Panc1 (cell line): ENCODE measurements at regions not wholly inside any gene's neighbourhood (a gene's known extent, or its start where the extent isn't known, plus 50 kb on each side); places are given as distances from the start of the nearest gene placed in this dataset.

Experiments
- ATAC-seq: fragments of 200-7000 bp; cut with Tn5 transposase; 2 replicates; pipeline ENCODE4 v1.9.1; 2020; ENCODE audit warnings: mild to moderate bottlenecking, moderate library complexity
- BruUV-seq: library from RNA; stranded (reverse); fragments of 400-500 nt; replicated peaks from 2 replicates; lab custom pipeline; 2021; lab: Mats Ljungman, UMichigan
- CTCF ChIA-PET: fragments of 300-600 bp; sonication (Branson Sonifier 250); formaldehyde crosslinking; loops from one replicate; lab custom pipeline; 2022; ENCODE audit warnings: antibody characterized with exemption; lab: Charles Lee
- POLR2A ChIA-PET: fragments of 300-600 bp; sonication (Branson Sonifier 250); formaldehyde crosslinking; loops from one replicate; lab custom pipeline; 2022; ENCODE audit warnings: antibody characterized with exemption; lab: Charles Lee
- DNase-seq: peaks from one replicate; pipeline ENCODE4 v3.0.0-alpha.2; 2010; ENCODE audit warnings: low read depth, low spot score
- H3K27ac ChIP-seq: 2 replicates; pipeline ENCODE4 v1.5.1; 2011; ENCODE audit warnings: mild to moderate bottlenecking, low read length, inconsistent platforms
- H3K27me3 ChIP-seq: fragments of 200-500 bp; sonication (Bioruptor generic); 2 replicates; pipeline ENCODE4 v1.6.0; 2014; ENCODE audit warnings: low read length, inconsistent platforms; ENCODE audit not compliant: control insufficient read depth, insufficient read depth
- H3K36me3 ChIP-seq: fragments of 200-500 bp; sonication (Bioruptor generic); 2 replicates; pipeline ENCODE4 v1.5.1; 2014; ENCODE audit warnings: inconsistent platforms, mild to moderate bottlenecking, low read length, moderate library complexity; ENCODE audit not compliant: control insufficient read depth, insufficient read depth
- H3K4me1 ChIP-seq: 2 replicates; pipeline ENCODE4 v1.5.1; 2011; ENCODE audit warnings: inconsistent platforms, mild to moderate bottlenecking, low read length, moderate library complexity; ENCODE audit not compliant: control insufficient read depth, insufficient read depth
- H3K4me3 ChIP-seq, 2 experiments: 2 replicates each; pipeline ENCODE4 v1.5.1; 2011 to 2012; ENCODE audit warnings: low read depth in 2 of 2, low read length in 2 of 2, mild to moderate bottlenecking in 2 of 2, inconsistent platforms in 1 of 2, moderate library complexity in 1 of 2
- H3K9me3 ChIP-seq: fragments of 200-500 bp; sonication (Bioruptor generic); 2 replicates; pipeline ENCODE4 v1.5.1; 2014; ENCODE audit warnings: low read depth, mild to moderate bottlenecking, inconsistent platforms, low read length, moderate library complexity; ENCODE audit not compliant: control insufficient read depth, insufficient read depth
- POLR2AphosphoS5 ChIP-seq: IDR thresholded peaks from 2 replicates; pipeline ENCODE4 v1.6.1; 2012; ENCODE audit warnings: mild to moderate bottlenecking, low read depth, low read length, moderate library complexity
- SIN3A ChIP-seq: IDR thresholded peaks from 2 replicates; pipeline ENCODE4 v1.6.1; 2012; ENCODE audit warnings: low read depth, mild to moderate bottlenecking, low read length, moderate library complexity, borderline replicate concordance; ENCODE audit not compliant: insufficient read depth
- TCF7L2 ChIP-seq: IDR thresholded peaks from 2 replicates; pipeline ENCODE4 v1.6.1; 2011; ENCODE audit warnings: mild to moderate bottlenecking, low read depth, low read length, inconsistent platforms
- in situ Hi-C: cut with HindIII; loops from 2 replicates; pipeline ENCODE4 v1.10.0; 2016; ENCODE audit warnings: low sequenced_read_pairs, low pct_unique_long_range_greater_than_20kb
- intact Hi-C: fragments of 100-400 bp; cut with micrococcal nuclease; formaldehyde crosslinking; loops from one replicate; pipeline ENCODE4 v1.10.0; 2022; ENCODE audit not compliant: unreplicated experiment
- TF ChIP-seq, protein P1 (sequence below), 2 experiments: IDR thresholded peaks; 2 replicates each; pipeline ENCODE4 v1.6.1; 2011 to 2012; ENCODE audit warnings: low read depth in 2 of 2, control low read depth in 1 of 2, low read length in 1 of 2, mild to moderate bottlenecking in 1 of 2, moderate library complexity in 1 of 2; ENCODE audit not compliant: insufficient read depth in 1 of 2
- TF ChIP-seq, protein P2 (sequence below): fragments of 450-650 bp; IDR thresholded peaks from 2 replicates; pipeline ENCODE4 v1.5.1; 2017; ENCODE audit warnings: mild to moderate bottlenecking

DNA sequence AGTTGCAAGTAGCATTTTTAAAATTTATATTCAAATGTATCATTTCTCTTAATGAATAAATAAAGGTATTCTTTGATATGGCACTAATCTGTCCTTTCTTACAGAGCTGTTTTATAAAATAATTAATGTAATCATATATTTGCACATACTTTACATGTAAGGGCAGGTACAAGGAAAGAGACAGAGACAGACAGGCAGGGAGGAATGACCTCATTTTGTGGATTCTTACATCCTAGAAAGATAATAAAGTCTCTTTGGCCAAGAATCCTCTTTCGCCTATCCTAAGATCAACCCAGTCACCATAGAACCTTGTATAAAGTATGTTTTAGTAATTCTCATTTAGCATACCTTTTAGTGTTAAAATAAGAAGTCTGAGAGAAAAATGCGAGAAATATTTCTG lies 98.5 kb upstream of the CTSO start:
- H3K36me3 ChIP-seq, result no peaks in the 10 kb centered on the region
- H3K9me3 ChIP-seq, result no peaks in the 10 kb centered on the region
- no peak for TF ChIP-seq POLR2AphosphoS5
- ATAC-seq, result no peak
- intact Hi-C loops (no loop called here), in situ Hi-C loops (no loop called here)
- no peaks in the 10 kb centered on the region for H3K4me1 ChIP-seq
- ChIA-PET CTCF (no interaction called here), POLR2A (no interaction called here)
- BruUV-seq, result no TSS peak
- H3K27me3 ChIP-seq, result no peaks in the 10 kb centered on the region
- no peak overlapping the region for H3K27ac ChIP-seq
- DNase-seq, result no peak
- no peak overlapping the region for H3K4me3 ChIP-seq

DNA sequence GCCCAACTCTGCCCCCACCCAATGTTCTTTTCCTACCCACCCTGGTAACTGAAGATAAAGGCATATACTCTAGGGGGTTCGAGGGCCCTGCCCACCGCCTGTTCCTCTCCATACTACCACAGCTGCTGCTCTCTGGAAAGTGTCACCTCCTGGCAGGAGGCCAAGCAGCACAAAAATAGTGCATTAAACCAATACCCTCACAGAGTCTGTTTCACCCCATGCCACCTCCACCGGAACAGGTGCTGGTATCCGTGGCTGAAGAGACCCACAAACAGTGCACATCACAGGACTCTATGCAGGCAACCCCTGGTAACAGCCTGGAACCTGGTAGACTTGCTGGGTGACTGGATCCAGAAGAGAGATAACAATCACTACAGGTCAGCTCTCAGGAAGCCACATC lies 85.1 kb upstream of the CTSO start:
- no peak overlapping the region for H3K4me3 ChIP-seq
- no peak for TF ChIP-seq TCF7L2
- TF ChIP-seq, protein P1, sequence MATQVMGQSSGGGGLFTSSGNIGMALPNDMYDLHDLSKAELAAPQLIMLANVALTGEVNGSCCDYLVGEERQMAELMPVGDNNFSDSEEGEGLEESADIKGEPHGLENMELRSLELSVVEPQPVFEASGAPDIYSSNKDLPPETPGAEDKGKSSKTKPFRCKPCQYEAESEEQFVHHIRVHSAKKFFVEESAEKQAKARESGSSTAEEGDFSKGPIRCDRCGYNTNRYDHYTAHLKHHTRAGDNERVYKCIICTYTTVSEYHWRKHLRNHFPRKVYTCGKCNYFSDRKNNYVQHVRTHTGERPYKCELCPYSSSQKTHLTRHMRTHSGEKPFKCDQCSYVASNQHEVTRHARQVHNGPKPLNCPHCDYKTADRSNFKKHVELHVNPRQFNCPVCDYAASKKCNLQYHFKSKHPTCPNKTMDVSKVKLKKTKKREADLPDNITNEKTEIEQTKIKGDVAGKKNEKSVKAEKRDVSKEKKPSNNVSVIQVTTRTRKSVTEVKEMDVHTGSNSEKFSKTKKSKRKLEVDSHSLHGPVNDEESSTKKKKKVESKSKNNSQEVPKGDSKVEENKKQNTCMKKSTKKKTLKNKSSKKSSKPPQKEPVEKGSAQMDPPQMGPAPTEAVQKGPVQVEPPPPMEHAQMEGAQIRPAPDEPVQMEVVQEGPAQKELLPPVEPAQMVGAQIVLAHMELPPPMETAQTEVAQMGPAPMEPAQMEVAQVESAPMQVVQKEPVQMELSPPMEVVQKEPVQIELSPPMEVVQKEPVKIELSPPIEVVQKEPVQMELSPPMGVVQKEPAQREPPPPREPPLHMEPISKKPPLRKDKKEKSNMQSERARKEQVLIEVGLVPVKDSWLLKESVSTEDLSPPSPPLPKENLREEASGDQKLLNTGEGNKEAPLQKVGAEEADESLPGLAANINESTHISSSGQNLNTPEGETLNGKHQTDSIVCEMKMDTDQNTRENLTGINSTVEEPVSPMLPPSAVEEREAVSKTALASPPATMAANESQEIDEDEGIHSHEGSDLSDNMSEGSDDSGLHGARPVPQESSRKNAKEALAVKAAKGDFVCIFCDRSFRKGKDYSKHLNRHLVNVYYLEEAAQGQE (IDR thresholded peaks at IDR 0.05; ENCODE audit: insufficient read depth in 1 of 2, low read depth in 2 of 2, low read length in 1 of 2), result no peak
- TF ChIP-seq, protein P2, sequence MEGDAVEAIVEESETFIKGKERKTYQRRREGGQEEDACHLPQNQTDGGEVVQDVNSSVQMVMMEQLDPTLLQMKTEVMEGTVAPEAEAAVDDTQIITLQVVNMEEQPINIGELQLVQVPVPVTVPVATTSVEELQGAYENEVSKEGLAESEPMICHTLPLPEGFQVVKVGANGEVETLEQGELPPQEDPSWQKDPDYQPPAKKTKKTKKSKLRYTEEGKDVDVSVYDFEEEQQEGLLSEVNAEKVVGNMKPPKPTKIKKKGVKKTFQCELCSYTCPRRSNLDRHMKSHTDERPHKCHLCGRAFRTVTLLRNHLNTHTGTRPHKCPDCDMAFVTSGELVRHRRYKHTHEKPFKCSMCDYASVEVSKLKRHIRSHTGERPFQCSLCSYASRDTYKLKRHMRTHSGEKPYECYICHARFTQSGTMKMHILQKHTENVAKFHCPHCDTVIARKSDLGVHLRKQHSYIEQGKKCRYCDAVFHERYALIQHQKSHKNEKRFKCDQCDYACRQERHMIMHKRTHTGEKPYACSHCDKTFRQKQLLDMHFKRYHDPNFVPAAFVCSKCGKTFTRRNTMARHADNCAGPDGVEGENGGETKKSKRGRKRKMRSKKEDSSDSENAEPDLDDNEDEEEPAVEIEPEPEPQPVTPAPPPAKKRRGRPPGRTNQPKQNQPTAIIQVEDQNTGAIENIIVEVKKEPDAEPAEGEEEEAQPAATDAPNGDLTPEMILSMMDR, result no peak
- no TSS peak for BruUV-seq
- ChIA-PET CTCF (interaction anchor here (0.6 kb wide), 1 partner anchor 261 kb away, joined by 5 read pairs; no protein-coding TSS in a partner anchor), POLR2A (no interaction called here)
- no peak overlapping the region for H3K27ac ChIP-seq
- no peak for DNase-seq
- H3K9me3 ChIP-seq, result no peaks in the 10 kb centered on the region
- no peaks in the 10 kb centered on the region for H3K4me1 ChIP-seq
- ATAC-seq, result no peak
- intact Hi-C loops (no loop called here), in situ Hi-C loops (no loop called here)
- H3K36me3 ChIP-seq, result no peaks in the 10 kb centered on the region
- no peaks in the 10 kb centered on the region for H3K27me3 ChIP-seq

DNA sequence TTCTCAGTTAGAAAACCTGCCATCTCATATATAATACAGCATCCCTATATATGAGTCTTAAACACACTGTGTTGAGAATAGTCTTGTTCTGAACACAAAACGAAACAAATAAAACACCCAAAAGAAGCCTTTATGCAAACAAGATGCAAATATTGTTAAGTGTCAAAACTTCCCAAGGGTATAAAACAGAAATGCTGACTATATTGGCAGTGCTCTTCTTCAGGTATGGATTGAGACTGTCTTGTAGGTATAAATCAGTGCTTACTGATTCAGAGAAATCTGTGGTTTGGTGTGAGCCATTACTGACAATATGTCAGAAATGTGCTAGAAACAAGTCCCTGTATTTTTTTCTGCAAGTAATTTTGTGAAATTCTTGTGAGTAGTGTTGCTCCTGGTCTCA lies 82.8 kb upstream of the CTSO start:
- H3K4me1 ChIP-seq, result no peaks in the 10 kb centered on the region
- CTCF ChIA-PET, result no interaction called here
- no peaks in the 10 kb centered on the region for H3K36me3 ChIP-seq
- H3K9me3 ChIP-seq, result no peaks in the 10 kb centered on the region
- intact Hi-C loops (no loop called here), in situ Hi-C loops (no loop called here)
- POLR2A ChIA-PET, result no interaction called here
- H3K27ac ChIP-seq, result no peak overlapping the region
- H3K4me3 ChIP-seq, result no peak overlapping the region
- TF ChIP-seq, protein P2, result no peak
- no peak for TF ChIP-seq POLR2AphosphoS5
- TF ChIP-seq SIN3A, result no peak
- BruUV-seq, result no TSS peak
- ATAC-seq, result no peak
- no peak for DNase-seq
- H3K27me3 ChIP-seq, result no peaks in the 10 kb centered on the region
